Stimulated activated CD4-positive, alpha-beta T cell treated with anti-CD3 and anti-CD28 coated beads, Interleukin-2, amount 100 ng/mL, for 24 hours (primary cell): ENCODE measurements at regions not wholly inside any gene's neighbourhood (a gene's known extent, or its start where the extent isn't known, plus 50 kb on each side); places are given as distances from the start of the nearest gene placed in this dataset.
A peak's percentile ranks its signal among the peaks of the same experiment; 100 is the strongest.

Experiments
- DNase-seq, 2 donors: peaks; one replicate each; pipeline ENCODE4 v3.0.0-alpha.2; 2020

GRCh38 chr14:34122081-34122480 is 171.2 kb upstream of the EGLN3 start:
- no peak for DNase-seq

- no peak for DNase-seq
Measured at GRCh38 chr14:34120185-34120977, 169.5 kb upstream of the EGLN3 start.

GRCh38 chr14:34119107-34119858 is 168.4 kb upstream of the EGLN3 start:
- DNase-seq, result no peak

- no peak for DNase-seq
Measured at GRCh38 chr14:34113991-34114390, 163.1 kb upstream of the EGLN3 start.

GRCh38 chr14:34113005-34113511 is 162.2 kb upstream of the EGLN3 start:
- no peak for DNase-seq

GRCh38 chr14:34111953-34112352 is 161.1 kb upstream of the EGLN3 start:
- DNase-seq, result no peak

- DNase-seq, result no peak
Measured at GRCh38 chr14:34111505-34111904, 160.6 kb upstream of the EGLN3 start.

- DNase-seq, result no peak
Measured at GRCh38 chr14:34110531-34110930, 159.7 kb upstream of the EGLN3 start.

GRCh38 chr14:34107441-34107840 is 156.6 kb upstream of the EGLN3 start:
- DNase-seq, result no peak

GRCh38 chr14:34106310-34106709 is 155.4 kb upstream of the EGLN3 start:
- no peak for DNase-seq

GRCh38 chr14:34104489-34105397 is 153.9 kb upstream of the EGLN3 start:
- DNase-seq, result no peak

- no peak for DNase-seq
Measured at GRCh38 chr14:34103176-34103575, 152.3 kb upstream of the EGLN3 start.

- no peak for DNase-seq
Measured at GRCh38 chr14:34099635-34100034, 148.8 kb upstream of the EGLN3 start.

- no peak for DNase-seq
Measured at GRCh38 chr14:34098985-34099349, 148.1 kb upstream of the EGLN3 start.

GRCh38 chr14:34098045-34098984 is 147.4 kb upstream of the EGLN3 start:
- DNase-seq, result peak in 1 of 2 donors; percentile 8

GRCh38 chr14:34097644-34098043 is 146.8 kb upstream of the EGLN3 start:
- DNase-seq, result no peak

- DNase-seq, result no peak
Measured at GRCh38 chr14:34094384-34094783, 143.5 kb upstream of the EGLN3 start.

- DNase-seq, result no peak
Measured at GRCh38 chr14:34093883-34094282, 143.0 kb upstream of the EGLN3 start.

- DNase-seq, result no peak
Measured at GRCh38 chr14:34090451-34090850, 139.6 kb upstream of the EGLN3 start.

- DNase-seq, result no peak
Measured at GRCh38 chr14:34088914-34089313, 138.0 kb upstream of the EGLN3 start.

GRCh38 chr14:34087571-34087970 is 136.7 kb upstream of the EGLN3 start:
- DNase-seq, result no peak

- no peak for DNase-seq
Measured at GRCh38 chr14:34086223-34086757, 135.4 kb upstream of the EGLN3 start.
